Esophagus (tissue), 2 donors: ENCODE measurements at regions not wholly inside any gene's neighbourhood (a gene's known extent, or its start where the extent isn't known, plus 50 kb on each side); places are given as distances from the start of the nearest gene placed in this dataset.

Source experiments
- H3K27ac ChIP-seq, 2 donors: one replicate each; pipeline ENCODE4 v1.5.1; 2013; ENCODE audit warnings: low read depth in 2 of 2, mild to moderate bottlenecking in 2 of 2, inconsistent platforms in 1 of 2, low read length in 1 of 2, moderate library complexity in 1 of 2
- H3K27me3 ChIP-seq, 2 donors: one replicate each; pipeline ENCODE4 v1.6.1; 2013; ENCODE audit warnings: low read length in 2 of 2, control low read depth in 1 of 2, mild to moderate bottlenecking in 1 of 2; ENCODE audit not compliant: insufficient read depth in 2 of 2, control insufficient read depth in 1 of 2
- H3K36me3 ChIP-seq, 2 donors: one replicate each; pipeline ENCODE4 v1.6.1; 2013; ENCODE audit warnings: low read length in 1 of 2; ENCODE audit not compliant: control insufficient read depth in 2 of 2, insufficient read depth in 2 of 2
- H3K4me1 ChIP-seq, 2 donors: one replicate each; pipeline ENCODE4 v1.6.1; 2013; ENCODE audit warnings: low read length in 1 of 2; ENCODE audit not compliant: control insufficient read depth in 2 of 2, insufficient read depth in 2 of 2
- H3K4me3 ChIP-seq, 2 donors: one replicate each; pipeline ENCODE4 v1.5.1; 2013; ENCODE audit warnings: low read length in 2 of 2, mild to moderate bottlenecking in 2 of 2, low read depth in 1 of 2, moderate library complexity in 1 of 2
- H3K9me3 ChIP-seq, 2 donors: one replicate each; pipeline ENCODE4 v1.6.1; 2013; ENCODE audit warnings: mild to moderate bottlenecking in 2 of 2, low read depth in 1 of 2, low read length in 1 of 2, moderate library complexity in 1 of 2; ENCODE audit not compliant: control insufficient read depth in 2 of 2, insufficient read depth in 1 of 2
- WGBS, 2 donors: extraction: QIAGEN DNeasy Blood & Tissue Kit; methylation state at CpG; one replicate each; pipeline ENCODE4 v1.1.7; 2013; 5-methylcytosine and 5-hydroxymethylcytosine counted together
- donor health status: healthy with polysubstance abuse.
- donor health status: Bipolar disorder and iron deficiency.

DNA sequence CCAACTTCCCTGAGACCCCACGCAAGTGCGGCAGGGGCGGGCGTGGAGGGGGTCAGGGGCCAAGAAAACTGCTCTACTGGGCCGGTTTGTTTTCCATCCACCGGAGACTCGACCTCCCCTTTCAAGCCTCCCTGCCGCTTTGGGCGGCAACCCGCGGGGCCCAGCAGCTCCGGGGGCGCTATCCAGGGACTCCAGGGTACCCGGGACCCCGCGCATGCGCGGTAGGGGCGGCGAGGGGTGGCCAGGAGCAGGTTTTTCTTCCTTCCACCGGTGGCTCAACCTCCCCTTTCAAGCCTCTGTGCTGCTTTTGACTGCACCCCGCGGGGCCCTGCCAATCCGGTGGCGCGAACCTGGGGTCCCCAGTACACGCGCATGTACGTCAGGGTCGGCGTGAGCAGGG, 323.5 kb downstream of the ALG10 start:
- H3K27me3 ChIP-seq, result peaks cover 0 to 2% of the 10 kb centered on the region in 2 donors
- no peak overlapping the region for H3K4me3 ChIP-seq
- 30 to 45% methylated on average over 26 to 31 of the region's 31 CpGs for WGBS, 2 donors
- peaks cover 52 to 81% of the 10 kb centered on the region in 2 donors for H3K9me3 ChIP-seq
- H3K36me3 ChIP-seq, result no peaks in the 10 kb centered on the region
- H3K27ac ChIP-seq, result no peak overlapping the region
- H3K4me1 ChIP-seq, result no peaks in the 10 kb centered on the region

DNA sequence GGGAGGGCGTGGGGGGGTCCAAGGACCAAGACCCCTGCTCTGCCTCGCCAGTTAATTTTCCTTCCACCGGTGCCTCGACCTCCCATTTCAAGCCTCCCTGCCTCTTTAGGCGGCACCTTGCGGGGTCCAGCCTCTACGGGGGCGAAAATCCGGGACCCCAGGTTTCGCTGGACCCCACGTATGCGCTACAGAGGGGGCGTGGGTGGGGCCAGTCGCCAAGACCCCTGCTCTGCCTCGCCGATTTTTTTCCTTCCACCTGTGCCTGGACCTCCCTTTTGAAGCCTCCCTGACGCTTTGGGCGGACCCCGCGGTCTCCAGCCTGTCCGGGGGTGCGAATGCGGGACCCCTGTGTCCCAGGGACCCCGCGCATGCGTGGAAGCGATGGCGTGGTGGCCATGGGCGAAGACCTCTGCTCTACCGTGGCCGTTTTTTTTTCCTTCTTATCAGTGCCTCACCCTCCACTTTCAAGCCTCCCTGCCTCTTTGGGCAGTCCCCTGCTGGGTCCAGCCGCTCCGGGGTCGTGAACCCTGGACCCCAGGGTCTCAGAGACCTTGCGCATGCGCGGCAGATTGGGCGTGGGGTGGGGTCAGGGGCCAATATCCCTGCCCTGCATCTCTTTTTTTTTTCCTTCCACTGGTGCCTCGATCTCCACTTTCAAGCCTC, 324.2 kb downstream of the ALG10 start:
- peaks cover 54 to 88% of the 10 kb centered on the region in 2 donors for H3K9me3 ChIP-seq
- no peaks in the 10 kb centered on the region for H3K4me1 ChIP-seq
- H3K27me3 ChIP-seq, result peaks cover 0 to 2% of the 10 kb centered on the region in 2 donors
- H3K4me3 ChIP-seq, result no peak overlapping the region
- H3K36me3 ChIP-seq, result no peaks in the 10 kb centered on the region
- 49 to 57% methylated on average over 39 of the region's 39 CpGs for WGBS, 2 donors
- H3K27ac ChIP-seq, result no peak overlapping the region

DNA sequence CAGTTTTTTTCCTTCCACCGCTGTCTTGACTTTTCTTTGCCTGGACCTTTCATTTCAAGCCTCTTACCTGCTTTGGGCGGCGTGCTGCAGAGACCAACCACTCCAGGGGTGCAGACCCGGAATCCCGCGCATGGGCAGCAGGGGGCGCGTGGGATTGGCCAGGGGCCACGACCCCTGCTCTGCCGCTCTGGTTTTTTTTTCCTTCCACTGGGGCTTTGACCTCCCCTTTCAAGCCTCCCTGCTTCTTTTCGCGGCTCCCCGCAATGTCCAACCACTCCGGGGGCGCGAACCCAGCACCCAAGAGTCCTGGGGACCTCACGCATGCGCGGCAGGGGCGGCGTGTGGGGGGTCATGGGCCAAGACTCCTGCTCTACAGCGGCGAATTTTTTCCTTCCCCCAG, 325.1 kb downstream of the ALG10 start:
- H3K36me3 ChIP-seq, result no peaks in the 10 kb centered on the region
- H3K4me1 ChIP-seq, result no peaks in the 10 kb centered on the region
- H3K9me3 ChIP-seq, result peaks cover 48 to 81% of the 10 kb centered on the region in 2 donors
- no peak overlapping the region for H3K4me3 ChIP-seq
- no peak overlapping the region for H3K27ac ChIP-seq
- 46 to 55% methylated on average over 23 of the region's 23 CpGs for WGBS, 2 donors
- peaks cover 0 to 2% of the 10 kb centered on the region in 2 donors for H3K27me3 ChIP-seq

DNA sequence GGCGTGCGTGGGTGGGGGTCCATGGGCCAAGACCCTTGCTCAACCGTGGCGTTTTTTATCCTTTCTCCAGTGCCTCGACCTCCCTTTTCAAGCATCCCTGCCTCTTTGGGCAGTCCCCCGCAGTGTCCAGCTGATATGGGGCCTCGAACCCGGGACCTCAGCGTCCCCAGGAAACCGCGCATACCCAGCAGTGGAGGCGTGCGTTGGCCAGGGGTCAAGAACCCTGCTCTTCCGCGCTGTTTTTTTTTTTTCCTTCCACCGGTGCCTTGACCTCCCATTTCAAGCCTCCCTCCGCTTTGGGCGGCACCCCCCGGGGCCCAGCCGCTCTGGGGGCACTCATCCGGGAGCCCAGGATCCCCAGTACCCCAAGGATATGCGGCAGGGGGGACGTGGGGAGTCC, 325.8 kb downstream of the ALG10 start:
- WGBS, 2 donors, result 67 to 74% methylated on average over 22 to 23 of the region's 23 CpGs
- H3K27ac ChIP-seq, result no peak overlapping the region
- H3K36me3 ChIP-seq, result no peaks in the 10 kb centered on the region
- H3K4me3 ChIP-seq, result no peak overlapping the region
- no peaks in the 10 kb centered on the region for H3K4me1 ChIP-seq
- peaks cover 0 to 2% of the 10 kb centered on the region in 2 donors for H3K27me3 ChIP-seq
- peaks cover 50 to 81% of the 10 kb centered on the region in 2 donors for H3K9me3 ChIP-seq

DNA sequence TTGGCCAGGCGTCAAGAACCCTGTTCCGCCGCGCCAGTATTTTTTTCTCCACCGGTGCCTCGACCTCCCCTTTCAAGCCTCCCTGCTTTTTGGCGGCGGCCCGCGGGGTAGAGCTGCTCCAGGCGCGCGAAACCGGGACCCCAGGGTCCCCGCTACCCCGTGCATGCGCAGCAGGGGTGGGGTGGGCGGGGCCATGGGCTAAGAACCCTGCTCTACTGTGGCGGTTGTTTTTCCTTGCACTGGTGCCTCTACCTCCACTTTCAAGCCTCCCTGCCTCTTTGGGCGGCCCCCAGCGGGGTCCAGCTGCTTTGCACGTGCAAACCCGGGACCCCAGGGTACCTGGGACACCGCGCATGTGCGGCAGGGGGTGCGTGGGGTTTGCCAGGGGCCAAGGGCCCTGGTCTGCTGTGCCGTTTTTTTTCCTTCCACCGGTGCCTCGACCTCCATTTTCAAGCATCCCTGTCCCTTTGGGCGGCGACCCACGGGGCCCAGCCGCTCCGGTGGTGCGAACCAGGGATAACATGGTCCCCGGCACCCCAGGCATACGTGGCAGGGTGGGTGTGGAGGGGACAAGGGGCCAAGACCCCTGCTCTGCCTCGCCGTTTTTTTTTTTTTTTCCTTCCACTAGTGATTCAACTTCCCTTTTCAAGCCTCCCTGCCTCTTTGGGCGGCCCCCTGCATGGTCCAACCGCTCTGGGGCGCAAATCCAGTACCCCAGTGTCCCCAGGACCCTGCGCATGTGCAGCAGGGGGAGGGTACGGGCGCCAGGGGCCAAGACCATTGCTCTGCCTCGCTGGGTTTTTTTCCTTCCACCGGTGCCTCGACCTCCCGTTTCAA, 326.8 kb downstream of the ALG10 start:
- Histone ChIP-seq H3K27ac (no peak overlapping the region), H3K36me3 (no peaks in the 10 kb centered on the region), H3K9me3 (peaks cover 54 to 83% of the 10 kb centered on the region in 2 donors), H3K4me1 (no peaks in the 10 kb centered on the region), H3K27me3 (peaks cover 0 to 2% of the 10 kb centered on the region in 2 donors), H3K4me3 (no peak overlapping the region)
- 42 to 55% methylated on average over 49 to 50 of the region's 50 CpGs for WGBS, 2 donors

DNA sequence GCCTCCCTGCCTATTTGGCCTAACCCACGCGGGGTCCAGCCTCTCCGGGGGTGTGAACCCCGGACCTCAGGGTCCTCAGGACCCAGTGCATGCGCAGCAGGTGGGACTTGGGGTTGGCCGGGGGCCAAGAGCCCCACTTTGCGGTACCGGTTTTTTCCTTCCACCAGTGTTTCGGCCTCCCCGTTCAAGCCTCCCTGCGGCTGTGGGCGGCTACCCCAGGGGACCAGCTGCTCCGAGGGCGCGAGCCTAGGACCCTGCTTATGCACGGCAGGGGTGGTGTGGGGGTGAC, 327.3 kb downstream of the ALG10 start:
- no peaks in the 10 kb centered on the region for H3K36me3 ChIP-seq
- H3K9me3 ChIP-seq, result peaks cover 54 to 84% of the 10 kb centered on the region in 2 donors
- no peak overlapping the region for H3K27ac ChIP-seq
- no peak overlapping the region for H3K4me3 ChIP-seq
- 70 to 79% methylated on average over 16 of the region's 16 CpGs for WGBS, 2 donors
- peaks cover 0 to 2% of the 10 kb centered on the region in 2 donors for H3K27me3 ChIP-seq
- no peaks in the 10 kb centered on the region for H3K4me1 ChIP-seq

DNA sequence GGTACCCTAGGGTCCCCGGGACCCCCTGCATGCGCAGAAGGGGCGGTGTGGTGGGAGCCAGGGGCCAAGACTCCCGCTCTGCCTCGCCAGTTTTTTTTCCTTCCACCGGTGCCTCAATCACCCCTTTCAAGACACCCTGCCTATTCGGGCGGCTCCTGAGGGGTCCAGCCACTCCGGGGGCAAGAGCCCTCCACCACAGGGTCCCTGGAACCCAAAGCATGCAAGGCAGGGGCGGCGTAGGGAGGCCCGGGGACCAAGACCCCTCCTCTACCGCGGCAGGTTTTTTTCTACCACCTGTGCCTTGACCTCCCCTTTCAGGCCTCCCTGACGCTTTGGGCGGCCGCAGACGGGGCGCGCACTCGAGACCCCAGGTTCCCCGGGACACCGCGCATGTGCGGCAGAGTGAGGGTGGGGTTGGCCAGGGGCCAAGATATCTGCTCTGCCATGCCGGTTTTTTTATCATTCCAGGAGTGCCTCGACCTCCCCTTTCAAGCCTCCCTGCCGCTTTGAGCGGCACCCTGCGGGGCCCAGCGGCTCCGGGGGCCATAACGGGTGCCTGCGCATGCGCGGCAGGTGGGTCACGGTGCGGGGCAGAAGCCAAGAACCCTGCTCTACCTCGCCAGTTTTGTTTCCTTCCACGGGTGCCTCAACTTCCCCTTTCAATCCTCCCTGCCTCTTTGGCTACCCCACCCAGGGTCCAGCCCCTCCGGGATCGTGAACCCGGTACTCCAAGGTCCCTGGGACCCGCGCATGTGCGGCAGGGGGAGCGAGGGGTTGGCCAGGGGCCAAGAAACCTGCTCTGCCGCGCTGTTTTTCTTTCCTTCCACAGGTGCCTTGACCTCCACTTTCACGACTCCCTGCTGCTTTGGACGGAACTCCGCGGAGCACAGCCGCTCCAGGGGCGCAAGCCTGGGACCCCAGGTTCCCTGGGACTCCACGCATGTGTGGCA, 328.1 kb downstream of the ALG10 start:
- WGBS, 2 donors, result 60 to 67% methylated on average over 55 to 56 of the region's 56 CpGs
- Histone ChIP-seq H3K27me3 (peaks cover 0 to 2% of the 10 kb centered on the region in 2 donors), H3K27ac (no peak overlapping the region), H3K4me3 (no peak overlapping the region), H3K36me3 (no peaks in the 10 kb centered on the region), H3K9me3 (peaks cover 56 to 86% of the 10 kb centered on the region in 2 donors), H3K4me1 (no peaks in the 10 kb centered on the region)

DNA sequence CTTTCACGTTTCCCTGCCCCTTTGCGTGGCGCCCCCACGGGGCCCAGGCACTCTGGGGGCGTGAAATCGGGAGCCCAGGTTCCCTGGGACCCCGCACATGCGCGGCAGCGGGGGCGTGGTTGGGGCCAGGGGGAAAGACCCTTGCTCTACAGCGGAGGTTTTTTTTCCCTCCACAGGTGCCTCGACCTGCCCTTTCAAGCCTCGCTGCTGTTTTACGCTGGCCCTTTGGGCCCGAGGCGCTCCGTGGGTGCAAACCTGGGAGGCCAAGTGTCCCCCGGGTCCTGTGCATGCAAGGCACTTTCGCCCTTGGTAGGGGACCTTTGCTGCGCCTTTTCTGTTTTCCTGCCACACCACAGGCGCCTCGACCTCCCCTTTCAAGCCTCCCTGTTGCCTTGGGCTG, 329.8 kb downstream of the ALG10 start:
- WGBS, 2 donors, result 59 to 60% methylated on average over 23 of the region's 23 CpGs
- peaks cover 0 to 2% of the 10 kb centered on the region in 2 donors for H3K27me3 ChIP-seq
- no peak overlapping the region for H3K27ac ChIP-seq
- no peaks in the 10 kb centered on the region for H3K36me3 ChIP-seq
- H3K4me3 ChIP-seq, result no peak overlapping the region
- H3K4me1 ChIP-seq, result no peaks in the 10 kb centered on the region
- peaks cover 64 to 80% of the 10 kb centered on the region in 2 donors for H3K9me3 ChIP-seq
